Astrocyte (in vitro differentiated cells and primary cell): ENCODE measurements at regions not wholly inside any gene's neighbourhood (a gene's known extent, or its start where the extent isn't known, plus 50 kb on each side); places are given as distances from the start of the nearest gene placed in this dataset.

Source experiments
- DNase-seq: peaks from one replicate; pipeline ENCODE4 v3.0.0-alpha.2; 2010; ENCODE audit warnings: low read depth
- FAIRE-seq: peaks from 2 replicates; lab custom pipeline; 2011; peaks lifted over from hg19 to GRCh38; lab: Jason Lieb, UNC
- H2AFZ ChIP-seq: 2 replicates; pipeline ENCODE4 v1.6.0; 2012; ENCODE audit warnings: low read depth, low read length, inconsistent platforms
- H3K27ac ChIP-seq: 2 replicates; pipeline ENCODE4 v1.5.1; 2011; ENCODE audit warnings: low read depth, low read length, inconsistent platforms
- H3K27me3 ChIP-seq: 2 replicates; pipeline ENCODE4 v1.6.0; 2011; ENCODE audit warnings: low read length, inconsistent platforms; ENCODE audit not compliant: insufficient read depth
- H3K36me3 ChIP-seq: 2 replicates; pipeline ENCODE4 v1.5.1; 2011; ENCODE audit warnings: low read length, inconsistent platforms; ENCODE audit not compliant: insufficient read depth
- H3K4me1 ChIP-seq: 2 replicates; pipeline ENCODE4 v1.5.1; 2011; ENCODE audit warnings: low read length, inconsistent platforms; ENCODE audit not compliant: insufficient read depth
- H3K4me2 ChIP-seq: 2 replicates; pipeline ENCODE4 v1.6.0; 2012; ENCODE audit warnings: low read length, inconsistent platforms
- H3K4me3 ChIP-seq: 2 replicates; pipeline ENCODE4 v1.5.1; 2011; ENCODE audit warnings: low read depth, mild to moderate bottlenecking, low read length, inconsistent platforms; ENCODE audit not compliant: insufficient read depth
- H3K79me2 ChIP-seq: 2 replicates; pipeline ENCODE4 v1.6.0; 2012; ENCODE audit warnings: mild to moderate bottlenecking, low read length, inconsistent platforms; ENCODE audit not compliant: insufficient read depth
- H3K9ac ChIP-seq: 2 replicates; pipeline ENCODE4 v1.6.0; 2012; ENCODE audit warnings: mild to moderate bottlenecking, low read length, inconsistent platforms
- H3K9me3 ChIP-seq: 2 replicates; pipeline ENCODE4 v1.5.1; 2012; ENCODE audit warnings: low read depth, mild to moderate bottlenecking, low read length, inconsistent platforms; ENCODE audit not compliant: insufficient read depth
- H4K20me1 ChIP-seq: 2 replicates; pipeline ENCODE4 v1.6.0; 2012; ENCODE audit warnings: low read length, inconsistent platforms; ENCODE audit not compliant: insufficient read depth
- H3K27ac Mint-ChIP-seq: one replicate; pipeline ENCODE4 v1.8.0; 2021; ENCODE audit warnings: mild to moderate bottlenecking, mixed read lengths; ENCODE audit not compliant: unreplicated experiment
- H3K27me3 Mint-ChIP-seq: one replicate; pipeline ENCODE4 v1.8.0; 2021; ENCODE audit warnings: low read depth, mixed read lengths; ENCODE audit not compliant: unreplicated experiment
- H3K36me3 Mint-ChIP-seq: one replicate; pipeline ENCODE4 v1.8.0; 2021; ENCODE audit warnings: low read depth, mixed read lengths; ENCODE audit not compliant: unreplicated experiment
- H3K4me1 Mint-ChIP-seq: one replicate; pipeline ENCODE4 v1.8.0; 2021; ENCODE audit warnings: low read depth, mixed read lengths; ENCODE audit not compliant: unreplicated experiment
- H3K4me3 Mint-ChIP-seq: one replicate; pipeline ENCODE4 v1.8.0; 2021; ENCODE audit warnings: mild to moderate bottlenecking, moderate library complexity, mixed read lengths; ENCODE audit not compliant: unreplicated experiment
- H3K9me3 Mint-ChIP-seq: one replicate; pipeline ENCODE4 v1.8.0; 2021; ENCODE audit warnings: mild to moderate bottlenecking, mixed read lengths; ENCODE audit not compliant: unreplicated experiment
- EZH2 ChIP-seq: IDR thresholded peaks from 2 replicates; pipeline ENCODE4 v1.6.1; 2012; ENCODE audit warnings: mild to moderate bottlenecking, low read length, inconsistent platforms; ENCODE audit not compliant: insufficient read depth
- TF ChIP-seq, protein P1 (sequence below): IDR thresholded peaks from 2 replicates; pipeline ENCODE4 v1.5.1; 2011; ENCODE audit warnings: low read depth, mild to moderate bottlenecking, inconsistent platforms, low read length, moderate library complexity; ENCODE audit not compliant: insufficient read depth

DNA sequence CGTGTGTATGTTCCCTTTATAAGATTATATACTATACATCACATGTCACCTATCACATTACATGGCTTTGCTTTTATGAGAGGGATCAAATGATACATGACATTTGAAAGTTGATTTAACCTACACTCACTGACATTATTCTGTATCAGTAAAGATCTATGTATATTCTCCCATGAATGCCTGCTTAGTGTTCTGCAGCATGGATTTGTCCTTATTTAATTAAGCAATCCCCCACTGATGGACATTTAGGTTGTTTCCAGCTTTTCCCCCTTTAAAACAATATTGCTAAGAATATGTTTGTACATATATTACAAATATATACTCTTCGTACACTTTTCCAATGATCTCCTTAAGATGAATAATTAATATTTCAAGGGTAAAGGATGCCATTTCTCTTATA is 297.4 kb downstream of the TFAP2C start:
- H3K36me3 Mint-ChIP-seq, result no peaks in the 10 kb centered on the region
- Histone ChIP-seq H3K79me2 (no peaks in the 10 kb centered on the region), H2AFZ (no peak overlapping the region), H3K27ac (no peak overlapping the region), H4K20me1 (no peaks in the 10 kb centered on the region), H3K9me3 (peaks cover 3% of the 10 kb centered on the region), H3K4me2 (no peak overlapping the region), H3K9ac (no peak overlapping the region), H3K4me3 (no peak overlapping the region), H3K36me3 (no peaks in the 10 kb centered on the region), H3K4me1 (peaks cover 5% of the 10 kb centered on the region), H3K27me3 (peaks cover 89% of the 10 kb centered on the region)
- H3K27ac Mint-ChIP-seq, result no peak overlapping the region
- H3K9me3 Mint-ChIP-seq, result no peaks in the 10 kb centered on the region
- TF ChIP-seq EZH2, result no peak
- TF ChIP-seq, protein P1, sequence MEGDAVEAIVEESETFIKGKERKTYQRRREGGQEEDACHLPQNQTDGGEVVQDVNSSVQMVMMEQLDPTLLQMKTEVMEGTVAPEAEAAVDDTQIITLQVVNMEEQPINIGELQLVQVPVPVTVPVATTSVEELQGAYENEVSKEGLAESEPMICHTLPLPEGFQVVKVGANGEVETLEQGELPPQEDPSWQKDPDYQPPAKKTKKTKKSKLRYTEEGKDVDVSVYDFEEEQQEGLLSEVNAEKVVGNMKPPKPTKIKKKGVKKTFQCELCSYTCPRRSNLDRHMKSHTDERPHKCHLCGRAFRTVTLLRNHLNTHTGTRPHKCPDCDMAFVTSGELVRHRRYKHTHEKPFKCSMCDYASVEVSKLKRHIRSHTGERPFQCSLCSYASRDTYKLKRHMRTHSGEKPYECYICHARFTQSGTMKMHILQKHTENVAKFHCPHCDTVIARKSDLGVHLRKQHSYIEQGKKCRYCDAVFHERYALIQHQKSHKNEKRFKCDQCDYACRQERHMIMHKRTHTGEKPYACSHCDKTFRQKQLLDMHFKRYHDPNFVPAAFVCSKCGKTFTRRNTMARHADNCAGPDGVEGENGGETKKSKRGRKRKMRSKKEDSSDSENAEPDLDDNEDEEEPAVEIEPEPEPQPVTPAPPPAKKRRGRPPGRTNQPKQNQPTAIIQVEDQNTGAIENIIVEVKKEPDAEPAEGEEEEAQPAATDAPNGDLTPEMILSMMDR, result no peak
- H3K4me1 Mint-ChIP-seq, result peaks cover 5% of the 10 kb centered on the region
- DNase-seq (no peak), FAIRE-seq (no peak)
- H3K27me3 Mint-ChIP-seq, result peaks cover 75% of the 10 kb centered on the region
- H3K4me3 Mint-ChIP-seq, result no peak overlapping the region

DNA sequence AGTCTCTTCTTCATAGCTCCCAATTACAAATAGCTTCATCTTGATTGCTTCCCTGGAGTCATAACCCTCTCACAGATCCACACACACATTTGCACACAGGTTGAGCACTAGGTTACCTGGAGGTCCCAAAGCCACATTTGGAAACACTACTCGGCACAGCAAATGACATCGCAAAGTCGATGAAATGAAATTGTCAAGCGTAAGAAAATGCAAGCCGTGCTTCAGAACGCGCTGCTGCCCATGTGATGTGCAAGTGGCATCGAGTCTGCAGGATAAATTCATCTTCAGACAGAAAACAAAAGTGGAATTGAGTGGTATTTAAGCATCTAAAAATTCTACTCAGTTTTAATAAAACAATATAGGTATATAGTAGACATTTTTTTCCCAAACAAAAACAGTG is 298.0 kb downstream of the TFAP2C start:
- no peaks in the 10 kb centered on the region for H4K20me1 ChIP-seq
- no peaks in the 10 kb centered on the region for H3K36me3 ChIP-seq
- H3K27me3 ChIP-seq, result peaks cover 84% of the 10 kb centered on the region
- TF ChIP-seq, protein P1, result no peak
- no peak for TF ChIP-seq EZH2
- H3K4me2 ChIP-seq, result no peak overlapping the region
- DNase-seq, result no peak
- Mint-ChIP-seq H3K27ac (no peak overlapping the region), H3K27me3 (peaks cover 71% of the 10 kb centered on the region), H3K9me3 (no peaks in the 10 kb centered on the region), H3K36me3 (no peaks in the 10 kb centered on the region), H3K4me3 (no peak overlapping the region), H3K4me1 (peaks cover 5% of the 10 kb centered on the region)
- no peaks in the 10 kb centered on the region for H3K9me3 ChIP-seq
- H3K4me1 ChIP-seq, result peaks cover 5% of the 10 kb centered on the region
- no peak overlapping the region for H3K27ac ChIP-seq
- no peak overlapping the region for H3K9ac ChIP-seq
- no peak overlapping the region for H3K4me3 ChIP-seq
- H3K79me2 ChIP-seq, result no peaks in the 10 kb centered on the region
- no peak overlapping the region for H2AFZ ChIP-seq
- FAIRE-seq, result no peak

DNA sequence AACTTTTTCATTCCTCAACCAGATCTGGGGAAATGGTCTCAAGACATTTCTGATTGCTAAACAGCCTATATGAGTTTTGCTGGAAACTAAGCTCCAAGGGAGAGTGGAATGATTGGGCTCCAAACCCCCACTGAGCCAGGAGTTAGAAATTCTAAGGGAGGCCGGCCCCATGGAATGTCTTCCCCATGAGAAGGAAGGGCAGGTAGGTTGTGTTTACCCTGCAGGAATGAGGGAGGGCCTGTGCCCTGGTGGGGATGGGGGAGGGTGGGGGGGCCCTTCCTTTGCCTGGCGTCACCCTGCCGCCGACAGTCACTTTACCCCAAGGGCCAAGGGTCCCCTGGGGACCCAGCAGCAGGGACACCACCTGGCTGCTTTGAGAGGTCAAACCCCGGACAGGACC is 298.9 kb downstream of the TFAP2C start:
- no peaks in the 10 kb centered on the region for H4K20me1 ChIP-seq
- no peaks in the 10 kb centered on the region for H3K9me3 ChIP-seq
- peaks cover 5% of the 10 kb centered on the region for H3K4me1 ChIP-seq
- no peak overlapping the region for H3K27ac ChIP-seq
- no peak for FAIRE-seq
- H3K27me3 ChIP-seq, result peaks cover 76% of the 10 kb centered on the region
- no peaks in the 10 kb centered on the region for H3K9me3 Mint-ChIP-seq
- H3K79me2 ChIP-seq, result no peaks in the 10 kb centered on the region
- no peak overlapping the region for H3K9ac ChIP-seq
- H3K36me3 ChIP-seq, result no peaks in the 10 kb centered on the region
- no peaks in the 10 kb centered on the region for H3K36me3 Mint-ChIP-seq
- peaks cover 5% of the 10 kb centered on the region for H3K4me1 Mint-ChIP-seq
- TF ChIP-seq EZH2, result no peak
- TF ChIP-seq, protein P1, result no peak
- no peak overlapping the region for H3K27ac Mint-ChIP-seq
- no peak overlapping the region for H3K4me3 ChIP-seq
- H2AFZ ChIP-seq, result no peak overlapping the region
- no peak overlapping the region for H3K4me2 ChIP-seq
- no peak for DNase-seq
- peaks cover 70% of the 10 kb centered on the region for H3K27me3 Mint-ChIP-seq
- H3K4me3 Mint-ChIP-seq, result no peak overlapping the region
